Thyroid gland (tissue), 4 donors: ENCODE measurements at regions not wholly inside any gene's neighbourhood (a gene's known extent, or its start where the extent isn't known, plus 50 kb on each side); places are given as distances from the start of the nearest gene placed in this dataset.

Experiments
- DNase-seq, 2 donors: peaks; one replicate each; pipeline ENCODE4 v3.0.0-alpha.2; 2019
- H3K27ac ChIP-seq, 3 donors: fragments of 200-600 bp; sonication (generic); 1 replicate in 2 of 3; 2 replicates in 1 of 3; pipeline ENCODE4 v1.5.1; 2016 to 2019; ENCODE audit warnings: mild to moderate bottlenecking in 1 of 3, moderate library complexity in 1 of 3
- H3K27me3 ChIP-seq: fragments of 200-600 bp; sonication (generic); one replicate; pipeline ENCODE4 v1.5.1; 2019
- H3K36me3 ChIP-seq, 2 donors: fragments of 200-600 bp; sonication (generic); one replicate each; pipeline ENCODE4 v1.5.1; 2016 to 2019
- H3K4me1 ChIP-seq, 2 donors: fragments of 200-600 bp; sonication (generic); one replicate each; pipeline ENCODE4 v1.5.1; 2017 to 2019
- H3K4me3 ChIP-seq, 3 donors: fragments of 200-600 bp; sonication (generic); replicated peaks in 1 of 3; 1 replicate in 2 of 3; 2 replicates in 1 of 3; pipeline ENCODE4 v1.5.1; 2016; ENCODE audit warnings: mild to moderate bottlenecking in 1 of 3
- H3K9me3 ChIP-seq: fragments of 200-600 bp; sonication (generic); one replicate; pipeline ENCODE4 v1.5.1; 2017
- POLR2A ChIP-seq, 2 donors: fragments of 450-650 bp; IDR thresholded peaks; one replicate each; pipeline ENCODE4 v1.6.1; 2017; ENCODE audit warnings: antibody characterized with exemption in 2 of 2, mild to moderate bottlenecking in 2 of 2, moderate library complexity in 1 of 2
- WGBS, 2 donors: methylation state at CpG; one replicate each; pipeline ENCODE4 v1.1.5; 2017; 5-methylcytosine and 5-hydroxymethylcytosine counted together
- intact Hi-C: fragments of 100-400 bp; cut with DNase I; formaldehyde crosslinking; loops from one replicate; pipeline ENCODE4 v1.15.1; 2023
- TF ChIP-seq, protein P1 (sequence below), 6 experiments: fragments of 200-600 bp in 3 of 6; fragments of 450-650 bp in 3 of 6; sonication (generic) in 3 of 6; IDR thresholded peaks; one replicate each; pipeline ENCODE4 v1.5.1; 2016 to 2019; ENCODE audit warnings: antibody characterized with exemption in 6 of 6, mild to moderate bottlenecking in 2 of 6, inconsistent platforms in 1 of 6, moderate library complexity in 1 of 6

DNA sequence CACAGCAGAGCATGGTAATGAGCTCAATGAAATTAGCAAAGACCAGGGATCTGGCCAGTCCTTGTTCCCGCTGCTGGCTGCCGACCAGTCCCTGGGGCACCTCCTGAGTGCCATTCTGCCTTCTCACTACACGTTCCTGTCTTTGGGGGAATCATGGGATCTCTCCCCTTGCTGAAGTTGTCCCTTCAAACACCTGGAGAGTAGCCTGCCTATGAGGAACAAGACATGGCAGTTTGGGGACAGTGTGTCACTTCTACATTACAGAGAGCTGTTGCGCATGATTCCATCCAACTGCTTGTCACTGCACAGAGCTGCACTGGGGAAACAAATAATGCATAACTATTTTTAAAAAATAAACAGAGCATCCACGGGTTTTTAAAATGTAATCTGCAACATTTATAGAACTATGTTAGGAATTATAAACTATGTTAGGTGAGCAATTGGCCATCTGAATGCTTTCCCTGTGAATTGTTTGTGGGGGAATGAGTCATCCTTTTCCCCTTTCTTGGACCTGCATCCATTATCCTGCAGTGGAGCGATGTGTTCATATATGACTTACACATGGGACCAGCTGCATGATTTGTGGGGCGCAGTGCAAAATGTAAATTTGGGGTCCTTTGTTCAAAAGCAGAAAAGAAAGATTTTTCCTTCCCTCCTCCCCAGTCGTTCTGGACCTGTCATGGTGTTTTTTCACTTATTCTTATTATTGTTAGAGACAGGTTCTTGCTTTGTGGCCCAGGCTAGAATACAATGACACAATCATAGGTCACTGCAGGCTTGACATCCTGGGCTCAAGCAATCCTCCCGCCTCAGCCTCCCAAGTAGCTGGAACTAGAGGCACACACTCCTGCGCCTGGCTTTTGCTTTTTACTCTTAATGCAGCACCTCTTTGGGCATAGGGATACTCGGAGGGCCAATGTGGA, 115.0 kb upstream of the TBL1X start:
- 82 to 89% methylated on average over 8 to 11 of the region's 11 CpGs for WGBS, 2 donors
- no peak overlapping the region for H3K27ac ChIP-seq
- TF ChIP-seq, protein P1, sequence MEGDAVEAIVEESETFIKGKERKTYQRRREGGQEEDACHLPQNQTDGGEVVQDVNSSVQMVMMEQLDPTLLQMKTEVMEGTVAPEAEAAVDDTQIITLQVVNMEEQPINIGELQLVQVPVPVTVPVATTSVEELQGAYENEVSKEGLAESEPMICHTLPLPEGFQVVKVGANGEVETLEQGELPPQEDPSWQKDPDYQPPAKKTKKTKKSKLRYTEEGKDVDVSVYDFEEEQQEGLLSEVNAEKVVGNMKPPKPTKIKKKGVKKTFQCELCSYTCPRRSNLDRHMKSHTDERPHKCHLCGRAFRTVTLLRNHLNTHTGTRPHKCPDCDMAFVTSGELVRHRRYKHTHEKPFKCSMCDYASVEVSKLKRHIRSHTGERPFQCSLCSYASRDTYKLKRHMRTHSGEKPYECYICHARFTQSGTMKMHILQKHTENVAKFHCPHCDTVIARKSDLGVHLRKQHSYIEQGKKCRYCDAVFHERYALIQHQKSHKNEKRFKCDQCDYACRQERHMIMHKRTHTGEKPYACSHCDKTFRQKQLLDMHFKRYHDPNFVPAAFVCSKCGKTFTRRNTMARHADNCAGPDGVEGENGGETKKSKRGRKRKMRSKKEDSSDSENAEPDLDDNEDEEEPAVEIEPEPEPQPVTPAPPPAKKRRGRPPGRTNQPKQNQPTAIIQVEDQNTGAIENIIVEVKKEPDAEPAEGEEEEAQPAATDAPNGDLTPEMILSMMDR (IDR thresholded peaks at IDR 0.05): no peak
- no peaks in the 10 kb centered on the region for H3K27me3 ChIP-seq
- DNase-seq: no peak
- H3K4me1 ChIP-seq: no peaks in the 10 kb centered on the region
- H3K9me3 ChIP-seq: no peaks in the 10 kb centered on the region
- no peaks in the 10 kb centered on the region for H3K36me3 ChIP-seq
- H3K4me3 ChIP-seq: no peak overlapping the region
- intact Hi-C loops: no loop called here

DNA sequence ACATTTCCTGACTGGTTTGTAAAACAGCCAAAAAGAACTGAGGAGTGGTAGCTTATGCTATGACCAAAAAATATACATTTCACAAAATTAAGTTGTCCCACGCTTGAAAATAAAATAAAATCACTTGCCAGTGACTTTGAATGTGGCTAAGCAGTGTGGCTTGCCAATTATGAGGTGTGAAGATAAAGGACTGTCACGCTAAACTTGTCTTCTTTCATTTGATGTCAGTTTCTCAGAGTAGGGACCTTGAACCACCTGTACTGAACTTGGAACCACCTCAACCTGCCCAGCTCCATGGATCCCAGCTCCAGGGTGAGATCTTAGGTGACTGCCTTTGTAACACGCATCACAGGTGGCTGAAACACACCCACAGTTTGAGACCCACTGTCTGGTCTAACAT, 113.7 kb upstream of the TBL1X start:
- DNase-seq: no peak
- no peaks in the 10 kb centered on the region for H3K27me3 ChIP-seq
- H3K36me3 ChIP-seq: no peaks in the 10 kb centered on the region
- TF ChIP-seq, protein P1 (IDR thresholded peaks at IDR 0.05): no peak
- TF ChIP-seq POLR2A (IDR thresholded peaks at IDR 0.05): no peak
- WGBS, 2 donors: 91 to 99% methylated on average over 3 of the region's 3 CpGs
- H3K9me3 ChIP-seq: no peaks in the 10 kb centered on the region
- intact Hi-C loops: no loop called here
- H3K27ac ChIP-seq: no peak overlapping the region
- H3K4me1 ChIP-seq: no peaks in the 10 kb centered on the region
- H3K4me3 ChIP-seq: no peak overlapping the region

- H3K27ac ChIP-seq: peak overlapping the region in 1 of 3 donors; percentile 12
- H3K4me3 ChIP-seq: no peak overlapping the region
- TF ChIP-seq, protein P1 (IDR thresholded peaks at IDR 0.05): no peak
- no peak for TF ChIP-seq POLR2A (IDR thresholded peaks at IDR 0.05)
- no peaks in the 10 kb centered on the region for H3K4me1 ChIP-seq
- H3K9me3 ChIP-seq: no peaks in the 10 kb centered on the region
- H3K27me3 ChIP-seq: no peaks in the 10 kb centered on the region
- H3K36me3 ChIP-seq: no peaks in the 10 kb centered on the region
- intact Hi-C loops: no loop called here
- no peak for DNase-seq
- 24 to 33% methylated on average over 4 of the region's 4 CpGs for WGBS, 2 donors
Measured at GRCh38 chrX:9352243-9352642, 112.6 kb upstream of the TBL1X start.

DNA sequence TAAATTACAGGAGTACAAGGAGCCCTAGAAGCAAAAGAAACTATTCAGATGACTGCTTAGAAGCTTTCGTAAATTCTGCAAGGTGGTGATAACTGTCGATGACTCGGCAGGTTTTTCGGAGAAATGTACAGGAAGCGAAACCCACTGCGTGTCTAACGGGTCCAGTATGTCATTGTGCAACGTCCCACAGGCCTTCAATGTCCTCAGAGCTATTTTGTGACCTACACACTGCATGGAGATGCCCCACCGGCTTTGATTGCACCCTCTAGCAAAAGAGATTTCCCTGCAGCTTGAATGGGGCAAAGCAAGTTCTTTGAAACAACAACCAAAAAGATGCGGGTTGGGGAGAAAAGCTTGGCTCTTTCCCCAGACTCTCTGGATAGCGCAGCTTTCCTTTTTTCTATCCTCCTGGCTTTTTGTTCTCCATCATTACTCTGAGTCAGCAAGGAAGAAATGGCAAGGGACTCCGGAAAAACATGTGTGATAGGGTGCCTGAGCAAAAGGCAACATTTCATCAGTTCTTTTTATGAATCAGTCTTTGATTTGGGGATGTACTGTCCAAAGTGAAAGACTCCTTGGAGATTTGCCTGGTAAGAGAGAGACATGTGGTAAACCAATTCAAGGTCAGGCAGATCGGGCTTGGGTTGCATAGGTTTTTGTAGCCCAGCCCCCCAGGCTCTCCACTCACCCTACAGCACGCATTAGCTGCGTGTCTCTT, 112.0 kb upstream of the TBL1X start:
- intact Hi-C loops: no loop called here
- 34 to 40% methylated on average over 15 of the region's 15 CpGs for WGBS, 2 donors
- H3K9me3 ChIP-seq: no peaks in the 10 kb centered on the region
- H3K4me1 ChIP-seq: no peaks in the 10 kb centered on the region
- peak; percentile 14 to 21 for DNase-seq
- H3K36me3 ChIP-seq: no peaks in the 10 kb centered on the region
- H3K27me3 ChIP-seq: no peaks in the 10 kb centered on the region
- no peak overlapping the region for H3K27ac ChIP-seq
- TF ChIP-seq, protein P1 (IDR thresholded peaks at IDR 0.05): no peak
- no peak for TF ChIP-seq POLR2A (IDR thresholded peaks at IDR 0.05)
- no peak overlapping the region for H3K4me3 ChIP-seq

DNA sequence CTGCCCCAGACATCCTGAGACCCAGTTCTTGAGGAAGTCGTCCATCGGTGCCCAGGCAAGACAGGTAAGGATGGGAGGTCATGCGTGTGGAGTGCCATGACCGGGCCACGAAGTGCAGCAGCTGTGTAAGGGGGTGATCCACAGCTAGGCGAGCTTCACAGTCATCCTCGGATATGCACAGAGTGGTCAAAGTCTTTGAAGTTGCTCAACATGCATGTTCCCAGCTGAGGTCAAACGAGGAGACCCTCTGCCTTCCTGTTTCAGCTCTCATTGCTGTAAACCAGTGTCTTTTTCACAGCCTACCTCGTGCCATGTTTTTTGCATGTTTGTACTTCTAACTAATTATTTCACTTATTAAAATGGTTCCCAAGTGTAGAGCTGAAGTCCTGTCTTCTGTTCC, 109.9 kb upstream of the TBL1X start:
- no peaks in the 10 kb centered on the region for H3K9me3 ChIP-seq
- no peaks in the 10 kb centered on the region for H3K27me3 ChIP-seq
- H3K4me1 ChIP-seq: no peaks in the 10 kb centered on the region
- no peak for TF ChIP-seq POLR2A (IDR thresholded peaks at IDR 0.05)
- TF ChIP-seq, protein P1 (IDR thresholded peaks at IDR 0.05): no peak
- DNase-seq: no peak
- no peak overlapping the region for H3K27ac ChIP-seq
- no peak overlapping the region for H3K4me3 ChIP-seq
- H3K36me3 ChIP-seq: no peaks in the 10 kb centered on the region
- WGBS, 2 donors: 81 to 92% methylated on average over 9 of the region's 9 CpGs
- intact Hi-C loops: no loop called here
